ENCODE measurements at regions not wholly inside any gene's neighbourhood (a gene's known extent, or its start where the extent isn't known, plus 50 kb on each side); places are given as distances from the start of the nearest gene placed in this dataset.
"Not testable (repeated sequence)": the region's sequence is repeated elsewhere in the genome, so short reads cannot be mapped to it uniquely, and the experiment has no call there.

- intact Hi-C loops (cut with DNase I): loop anchor here in 1 of 2 donors (5.0 kb wide), 1 partner anchor 1234 kb away; no protein-coding TSS in a partner anchor
- no peak for DNase-seq (ENCODE audit: low spot score)
These were observed 54.4 kb downstream of the PRR18 start for GRCh38 chr6:166253778-166254204.

DNA sequence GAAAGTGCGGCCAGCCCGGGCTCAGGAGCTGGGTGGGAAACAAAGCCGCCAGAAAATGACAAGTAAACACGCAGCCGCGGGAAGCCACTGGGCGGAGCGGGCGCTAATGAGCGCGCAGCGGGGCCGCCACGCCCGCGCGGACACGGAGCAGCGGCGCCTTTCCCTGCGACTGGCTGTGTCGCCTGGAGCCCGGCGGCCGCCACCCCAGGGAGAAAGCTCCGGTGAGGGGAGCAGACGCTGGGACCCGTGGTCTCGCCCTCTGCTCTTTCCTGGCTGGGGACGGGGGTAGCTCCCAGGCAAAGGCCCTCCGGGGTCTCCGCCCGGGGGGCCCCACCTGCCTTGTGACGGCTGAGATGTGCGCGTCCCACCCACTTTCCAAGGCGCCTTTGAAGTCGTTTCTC lies 54.9 kb downstream of the PRR18 start:
- peak; percentile 88 for DNase-seq (ENCODE audit: low spot score)
- intact Hi-C loops (cut with DNase I): loop anchor here in 1 of 2 donors (5.0 kb wide), 1 partner anchor 1234 kb away; no protein-coding TSS in a partner anchor

- intact Hi-C loops (cut with DNase I): loop anchor here in 1 of 2 donors (5.0 kb wide), 1 partner anchor 1235 kb away; no protein-coding TSS in a partner anchor
- no peak for DNase-seq (ENCODE audit: low spot score)
These were observed 55.6 kb downstream of the PRR18 start for GRCh38 chr6:166252601-166253000.

GRCh38 chr6:166251655-166252054 lies 56.5 kb downstream of the PRR18 start:
- DNase-seq (ENCODE audit: low spot score): no peak

DNA sequence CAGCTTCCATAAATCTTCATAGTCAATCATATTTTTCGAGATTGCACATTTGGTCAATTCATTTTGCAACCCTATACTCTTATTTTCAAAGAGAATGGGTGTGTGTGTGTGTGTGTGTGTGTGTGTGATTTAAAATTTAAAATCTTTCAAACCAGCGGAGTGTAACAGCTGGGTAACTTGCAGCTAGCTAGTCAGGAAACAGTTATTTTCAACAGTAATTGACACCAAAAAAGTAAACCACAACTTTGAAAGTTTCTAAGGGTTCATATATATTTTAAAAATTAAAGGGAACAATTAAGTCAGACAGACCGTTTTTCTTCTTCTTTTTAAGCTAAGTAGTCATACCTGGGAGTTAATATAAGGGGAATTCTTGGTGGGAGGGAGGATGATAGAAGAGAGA lies 57.0 kb downstream of the PRR18 start:
- intact Hi-C loops (cut with DNase I): loop anchor here in 1 of 2 donors (5.0 kb wide), 1 partner anchor 1236 kb away; no protein-coding TSS in a partner anchor
- no peak for DNase-seq (ENCODE audit: low spot score)

More at GRCh38 chr6:166251655-166252054, 56.5 kb downstream of the PRR18 start:
- intact Hi-C loops (cut with DNase I): loop anchor here in 1 of 2 donors (5.0 kb wide), 1 partner anchor 1236 kb away; no protein-coding TSS in a partner anchor

DNA sequence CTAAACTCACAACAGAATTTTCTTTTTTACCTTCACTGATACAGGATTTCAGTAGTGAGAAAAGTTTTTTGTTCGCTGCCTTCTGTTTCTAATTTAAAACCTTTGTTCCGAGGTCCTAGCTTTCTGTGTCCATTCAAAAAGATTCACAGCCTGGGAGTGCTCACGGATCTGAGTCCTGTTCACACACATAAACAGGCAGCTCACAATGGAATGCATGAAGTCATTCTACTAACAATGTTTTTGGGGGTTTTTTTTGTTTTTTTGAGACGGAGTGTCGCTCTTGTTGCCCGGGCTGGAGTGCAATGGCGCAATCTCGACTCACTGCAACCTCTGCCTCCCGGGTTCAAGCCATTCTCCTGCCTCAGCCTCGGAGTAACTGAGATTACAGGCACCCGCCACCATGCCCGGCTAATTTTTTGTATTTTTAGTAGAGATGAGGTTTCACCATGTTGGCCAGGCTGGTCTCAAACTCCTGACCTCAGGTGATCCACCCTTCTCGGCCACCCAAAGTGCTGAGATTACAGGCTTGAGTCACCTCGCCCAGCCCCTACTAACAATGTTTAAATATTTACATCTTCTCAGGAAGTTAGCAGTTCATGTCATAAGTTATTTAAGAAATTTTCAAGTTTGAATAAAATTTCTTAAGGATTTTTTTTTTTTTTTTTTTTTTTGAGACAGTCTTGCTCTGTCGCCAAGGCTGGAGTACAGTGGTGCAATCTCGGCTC lies 59.0 kb downstream of the PRR18 start:
- intact Hi-C loops (cut with DNase I); DNase-seq (ENCODE audit: low spot score): not testable (repeated sequence)

GRCh38 chr6:166245148-166245547 lies 63.0 kb downstream of the PRR18 start:
- intact Hi-C loops (cut with DNase I): no loop called here
- DNase-seq (ENCODE audit: low spot score): no peak

- DNase-seq (ENCODE audit: low spot score): no peak
- intact Hi-C loops (cut with DNase I): no loop called here
These were observed 63.7 kb downstream of the PRR18 start for GRCh38 chr6:166244353-166245045.

DNA sequence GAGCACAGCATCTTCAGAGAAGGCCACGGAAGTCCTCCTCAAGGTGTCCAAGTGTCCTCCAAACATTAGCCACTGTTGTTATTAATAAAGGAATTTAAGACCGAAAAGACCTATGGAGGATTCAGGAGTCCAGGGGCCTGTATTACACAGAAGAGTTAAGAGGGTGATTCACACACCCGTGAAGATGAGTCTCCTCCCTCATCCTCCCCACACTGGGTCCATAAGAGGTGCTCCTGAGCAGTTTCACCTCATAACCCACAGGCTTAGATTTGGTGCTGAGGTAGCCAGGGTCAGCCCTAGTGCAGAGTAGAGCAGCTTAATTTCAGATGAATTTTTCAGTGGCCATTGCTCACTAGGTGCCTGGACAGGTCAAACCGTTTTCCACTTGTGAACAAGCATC lies 65.3 kb downstream of the PRR18 start:
- intact Hi-C loops (cut with DNase I): no loop called here
- no peak for DNase-seq (ENCODE audit: low spot score)

DNA sequence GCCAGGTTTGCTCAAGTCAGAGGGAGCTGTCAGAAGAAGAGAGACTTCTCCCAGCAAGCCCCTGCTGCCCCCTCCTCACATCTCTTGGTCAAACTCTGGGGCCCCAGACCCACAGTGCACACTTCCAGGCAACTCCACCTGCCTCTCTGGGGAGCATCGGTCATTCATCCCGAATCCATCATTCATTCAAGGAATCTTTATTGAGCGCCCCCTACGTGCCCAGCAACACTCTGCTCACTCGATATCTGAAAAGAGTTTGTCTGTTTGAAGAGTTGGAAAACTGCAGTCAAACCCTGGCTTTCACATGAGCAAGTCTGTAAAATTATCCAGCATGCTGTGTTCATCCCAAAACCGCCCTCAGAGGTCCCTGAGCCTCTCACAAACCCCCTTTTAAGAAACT lies 66.2 kb downstream of the PRR18 start:
- DNase-seq (ENCODE audit: low spot score): no peak
- intact Hi-C loops (cut with DNase I): no loop called here

- intact Hi-C loops (cut with DNase I): no loop called here
These were observed 67.3 kb downstream of the PRR18 start for GRCh38 chr6:166240889-166241288.

DNA sequence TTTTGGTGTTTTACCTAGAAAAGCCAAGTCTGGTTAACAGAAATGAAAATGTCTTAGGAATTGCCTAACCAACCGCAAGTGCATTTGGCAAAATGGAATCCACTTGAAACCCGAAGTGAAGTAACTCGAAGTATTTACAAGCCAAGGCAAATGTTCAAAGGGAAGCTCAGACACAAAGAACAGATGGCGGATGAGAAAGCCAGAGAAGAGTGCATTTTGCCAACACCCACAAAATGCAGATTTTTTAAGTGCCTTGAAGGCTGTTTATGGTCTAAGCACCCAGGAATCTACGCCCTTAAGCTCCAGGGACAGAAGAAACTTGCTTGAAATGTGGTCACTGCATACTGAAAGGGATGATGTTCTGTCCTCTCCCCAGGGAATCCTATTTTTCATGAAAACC lies 70.0 kb upstream of the TBXT start:
- DNase-seq (ENCODE audit: low spot score): no peak
- intact Hi-C loops (cut with DNase I): no loop called here

More at GRCh38 chr6:166240889-166241288, 67.3 kb downstream of the PRR18 start:
- DNase-seq (ENCODE audit: low spot score): no peak

DNA sequence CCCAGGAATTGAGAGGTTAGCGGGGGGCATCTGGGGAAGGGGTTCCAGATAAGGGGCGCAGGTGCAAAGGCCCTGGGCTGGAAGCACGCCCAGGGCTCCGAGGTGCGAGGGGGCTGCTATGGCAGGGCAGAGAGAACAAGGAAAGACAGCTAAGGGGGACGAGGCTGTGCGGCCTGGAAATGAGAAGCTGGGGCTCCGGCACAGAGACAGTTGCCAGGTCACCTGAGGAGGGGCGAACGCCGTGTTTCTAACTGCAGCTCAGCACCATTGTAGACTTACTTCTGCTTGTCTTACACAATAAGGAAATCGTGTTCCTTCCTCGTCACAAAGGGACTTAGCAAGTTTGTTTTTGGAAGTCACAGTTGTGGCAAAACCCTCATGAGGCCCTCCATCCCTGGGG lies 68.9 kb upstream of the TBXT start:
- intact Hi-C loops (cut with DNase I): no loop called here
- no peak for DNase-seq (ENCODE audit: low spot score)

- intact Hi-C loops (cut with DNase I): no loop called here
- no peak for DNase-seq (ENCODE audit: low spot score)
These were observed 68.1 kb upstream of the TBXT start for GRCh38 chr6:166235666-166236292.

DNA sequence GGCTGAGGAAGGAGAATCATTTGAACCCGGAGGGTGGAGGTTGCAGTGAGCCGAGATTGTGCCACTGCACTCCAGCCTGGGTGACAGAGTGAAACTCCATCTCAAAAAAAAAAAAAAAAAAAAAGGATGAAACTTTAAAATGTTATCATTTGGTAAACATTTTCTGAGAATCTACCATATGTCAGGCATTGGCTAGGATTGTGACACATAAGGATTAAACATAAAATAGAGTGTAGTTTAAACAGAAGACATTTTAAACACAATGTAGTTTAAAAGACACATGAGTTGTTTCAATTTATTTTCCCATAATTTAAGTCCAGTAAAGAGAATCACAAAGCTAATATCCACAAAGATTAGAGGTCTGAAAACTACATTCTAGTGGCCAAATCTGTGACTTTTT lies 63.5 kb upstream of the TBXT start:
- intact Hi-C loops (cut with DNase I); DNase-seq (ENCODE audit: low spot score): not testable (repeated sequence)

DNA sequence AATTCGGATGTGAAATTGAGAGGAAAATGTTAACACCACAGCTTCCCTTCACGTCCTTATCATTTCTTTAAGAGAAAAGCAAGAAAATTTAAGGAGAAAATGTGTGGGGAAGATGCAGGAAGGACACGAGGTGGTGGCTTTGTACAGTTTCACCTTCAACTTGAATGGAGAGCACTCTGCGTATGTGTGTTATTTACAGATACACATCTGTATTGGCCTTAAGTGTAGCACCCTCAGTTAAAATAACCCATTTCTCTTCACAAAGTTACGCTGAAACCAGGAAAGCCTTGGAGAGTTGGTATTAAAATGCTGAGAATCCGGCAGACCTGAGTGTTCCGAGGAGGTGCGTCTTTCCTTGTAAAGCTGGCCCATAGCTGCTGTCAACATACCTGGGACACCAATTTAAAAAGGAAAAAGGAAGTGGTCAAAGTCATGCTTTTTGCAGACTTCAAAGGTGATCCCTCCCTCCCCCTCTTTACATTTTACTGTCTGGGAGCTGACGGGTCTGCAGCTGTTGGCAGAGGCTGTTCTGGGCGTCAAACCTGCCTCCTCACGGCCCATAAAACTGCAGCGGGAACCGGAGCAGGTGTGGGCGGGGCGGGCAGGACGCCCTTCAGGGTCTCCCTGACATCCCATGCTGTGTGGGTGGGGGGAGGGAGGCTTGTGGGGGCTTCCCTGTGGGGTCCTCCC lies 61.3 kb upstream of the TBXT start:
- no peak for DNase-seq (ENCODE audit: low spot score)
- intact Hi-C loops (cut with DNase I): no loop called here

- no peak for DNase-seq (ENCODE audit: low spot score)
- intact Hi-C loops (cut with DNase I): no loop called here
These were observed 60.8 kb upstream of the TBXT start for GRCh38 chr6:166228425-166228824.

DNA sequence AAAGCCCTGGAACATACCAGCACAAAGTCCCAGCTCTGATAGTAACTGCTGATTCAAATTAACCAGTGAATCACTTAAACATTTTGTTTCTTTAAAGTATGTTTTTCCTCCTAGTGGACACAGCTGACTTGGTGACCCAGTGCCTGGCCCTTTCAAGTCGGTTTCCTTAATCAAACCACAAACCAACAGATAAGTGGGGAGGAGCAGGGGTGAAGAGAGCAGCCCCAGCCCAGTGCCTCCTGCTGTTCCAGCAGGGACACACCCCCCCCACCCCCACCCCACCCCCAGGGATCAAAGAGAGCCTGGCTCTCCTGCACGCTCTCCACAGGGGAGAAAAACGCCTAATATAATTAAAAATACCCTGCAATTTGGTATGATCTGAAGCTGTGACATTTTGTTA lies 55.4 kb upstream of the TBXT start:
- no peak for DNase-seq (ENCODE audit: low spot score)
- intact Hi-C loops (cut with DNase I): no loop called here

GRCh38 chr6:166222631-166223030 lies 55.0 kb upstream of the TBXT start:
- no peak for DNase-seq (ENCODE audit: low spot score)
- intact Hi-C loops (cut with DNase I): no loop called here

DNA sequence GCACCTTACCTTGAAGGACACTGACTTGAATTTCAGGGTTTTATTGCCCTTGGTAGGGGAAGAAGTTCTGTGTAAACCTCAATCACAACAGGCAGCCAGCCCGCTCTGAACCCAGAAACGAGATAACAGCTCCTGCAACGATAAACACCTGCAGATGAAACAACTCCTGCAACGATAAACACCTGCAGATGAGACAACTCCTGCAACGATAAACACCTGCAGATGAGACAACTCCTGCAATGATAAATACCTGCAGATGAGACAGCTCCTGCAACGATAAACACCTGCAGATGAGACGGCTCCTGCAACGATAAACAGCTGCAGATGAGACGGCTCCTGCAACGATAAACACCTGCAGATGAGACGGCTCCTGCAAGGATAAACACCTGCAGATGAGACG lies 54.0 kb upstream of the TBXT start:
- intact Hi-C loops (cut with DNase I): no loop called here
- no peak for DNase-seq (ENCODE audit: low spot score)

Data from posterior vena cava (tissue), 2 donors.